Left kidney (tissue), 1 donor: ENCODE measurements at regions not wholly inside any gene's neighbourhood (a gene's known extent, or its start where the extent isn't known, plus 50 kb on each side); places are given as distances from the start of the nearest gene placed in this dataset.

Source experiments
- DNase-seq: peaks from one replicate; pipeline ENCODE4 v3.0.0-alpha.2; 2013

DNA sequence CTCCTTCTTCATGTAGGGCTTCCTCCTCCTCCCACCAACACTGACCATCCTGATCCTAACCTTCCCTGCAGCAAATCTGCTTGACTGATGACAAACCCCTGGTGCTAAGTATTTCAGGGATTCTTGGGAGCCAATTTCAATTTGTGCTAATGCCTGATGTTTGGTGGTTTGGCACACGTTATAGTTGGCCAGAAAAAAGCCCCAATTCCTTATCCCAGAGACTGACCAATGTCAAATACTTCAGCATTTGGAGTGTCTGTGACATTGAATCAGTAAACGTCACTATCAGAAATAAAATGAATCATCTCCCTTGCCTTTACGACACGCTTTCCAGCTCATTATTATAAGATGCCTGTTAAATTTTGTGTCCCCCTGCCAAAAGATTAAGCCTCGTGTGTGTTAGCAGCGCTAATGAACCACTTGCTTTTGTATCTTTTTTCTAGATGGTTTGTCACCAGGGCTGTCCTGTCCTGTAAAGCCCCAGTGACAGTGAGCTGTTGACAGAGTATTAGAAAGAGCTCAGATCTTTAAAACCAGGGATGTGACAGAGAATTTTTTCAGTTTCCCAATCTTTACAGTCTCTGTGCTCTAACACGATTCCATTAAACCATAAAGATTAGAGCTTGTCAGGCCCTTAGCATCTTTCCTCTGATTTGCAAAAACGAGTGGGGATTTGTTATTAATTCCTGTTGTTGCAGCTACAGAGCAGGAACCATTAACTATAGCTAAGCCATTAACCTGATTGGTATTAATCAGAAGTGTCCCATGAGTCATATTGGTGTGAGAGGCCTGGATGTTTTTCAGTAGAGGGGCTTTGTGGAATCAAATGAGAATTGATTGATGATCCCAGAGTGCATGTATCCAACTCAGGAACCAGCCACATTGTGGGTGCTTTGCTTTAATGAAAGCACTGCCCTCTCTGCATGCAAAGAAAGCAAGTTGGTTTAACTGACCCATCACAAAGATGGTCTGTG is 665.1 kb upstream of the PLXNA2 start:
- DNase-seq = no peak

DNA sequence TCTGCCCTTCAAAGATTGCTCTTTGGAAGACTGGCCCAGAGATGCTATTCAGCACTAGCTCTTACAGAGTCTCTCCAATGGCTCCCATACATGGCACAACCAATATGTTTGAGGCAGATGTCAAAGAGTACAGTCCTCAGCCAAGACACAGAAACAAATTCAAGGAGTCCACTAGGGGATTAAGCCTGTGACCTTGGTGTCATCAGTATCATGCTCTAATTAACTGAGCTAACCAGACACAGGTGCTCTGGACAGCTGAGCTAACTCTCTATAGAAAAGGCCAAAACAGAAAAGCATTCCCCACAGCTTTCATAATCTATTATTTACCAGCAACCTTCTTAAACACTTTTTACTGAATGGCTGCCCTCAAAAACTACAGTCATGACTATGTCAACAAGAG is 666.0 kb upstream of the PLXNA2 start:
- no peak for DNase-seq

DNA sequence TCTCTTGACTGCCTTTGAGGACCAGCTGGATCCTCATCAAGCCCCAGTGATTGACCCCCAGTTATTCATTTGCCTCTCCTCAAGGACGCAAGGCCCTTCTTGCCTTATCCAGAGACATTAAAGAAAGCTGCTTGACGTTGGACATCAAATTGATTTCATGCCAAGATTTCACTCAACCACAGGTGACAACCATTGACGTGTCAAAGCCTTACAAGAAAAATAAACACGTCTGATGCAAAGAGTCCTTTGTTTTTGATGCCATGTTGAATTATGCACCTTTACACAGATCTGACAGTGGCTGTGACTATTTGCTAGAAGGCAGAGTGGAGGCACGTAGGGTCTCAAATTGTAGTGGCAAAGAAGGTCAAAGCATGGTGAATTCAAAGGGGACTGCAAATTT is 666.2 kb upstream of the CAMK1G start:
- DNase-seq = no peak

DNA sequence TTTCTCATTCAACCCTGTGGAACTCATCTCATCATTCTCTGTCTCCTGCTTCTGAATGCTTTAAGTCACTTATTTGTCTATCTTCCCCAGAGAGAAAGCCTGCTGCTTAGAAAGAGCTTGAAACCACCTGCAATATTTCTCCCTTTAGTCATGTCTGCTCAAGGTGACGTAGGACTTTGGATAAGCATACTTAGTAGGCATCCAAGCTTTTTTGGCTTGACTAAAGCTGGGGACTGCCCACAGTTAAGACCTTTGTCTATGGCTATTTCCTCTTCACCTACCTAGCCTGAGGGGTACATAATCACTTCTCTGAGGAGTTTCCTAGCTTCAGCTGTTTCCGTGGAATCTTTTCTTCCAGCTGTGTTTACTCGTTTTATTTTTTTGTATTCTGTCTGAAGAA is 665.8 kb upstream of the CAMK1G start:
- DNase-seq = no peak

DNA sequence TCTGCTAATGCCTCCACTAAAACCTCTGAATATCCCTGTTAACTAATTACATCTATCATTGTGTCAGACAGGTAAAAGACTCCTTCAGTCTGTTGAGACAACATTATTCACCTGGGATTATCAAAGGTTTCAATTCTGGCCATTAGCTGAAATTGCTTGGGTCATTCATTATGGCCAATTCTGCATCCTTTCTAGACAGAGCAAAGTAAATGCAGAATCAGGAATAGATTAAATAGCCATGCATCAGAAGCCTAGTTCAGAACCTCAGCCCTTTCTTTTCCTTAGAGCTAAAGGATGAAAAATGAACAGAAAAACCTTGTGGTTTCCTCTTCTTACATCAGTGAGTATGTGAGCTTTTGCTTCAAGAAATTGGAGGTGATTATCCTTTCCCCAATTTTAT is 665.4 kb upstream of the CAMK1G start:
- no peak for DNase-seq

DNA sequence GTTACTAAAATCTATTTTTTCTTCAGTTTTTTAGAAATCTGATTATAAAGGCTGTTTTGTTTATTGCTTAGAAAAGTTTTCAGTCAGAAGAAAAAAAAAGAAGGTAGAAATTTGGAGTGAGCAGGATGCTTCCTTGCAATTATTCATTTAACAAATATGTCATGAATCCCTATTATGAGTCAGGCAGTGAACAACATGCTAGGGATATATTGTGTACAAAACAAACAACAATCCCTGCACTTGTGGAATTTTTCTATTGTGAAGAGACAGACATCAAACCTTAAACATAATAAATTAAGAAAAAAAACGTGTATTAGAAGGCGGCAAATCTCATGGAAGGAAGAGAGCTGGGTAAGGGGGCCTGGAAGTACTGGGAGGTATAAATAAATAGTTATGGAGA is 664.1 kb upstream of the CAMK1G start:
- DNase-seq = no peak

DNA sequence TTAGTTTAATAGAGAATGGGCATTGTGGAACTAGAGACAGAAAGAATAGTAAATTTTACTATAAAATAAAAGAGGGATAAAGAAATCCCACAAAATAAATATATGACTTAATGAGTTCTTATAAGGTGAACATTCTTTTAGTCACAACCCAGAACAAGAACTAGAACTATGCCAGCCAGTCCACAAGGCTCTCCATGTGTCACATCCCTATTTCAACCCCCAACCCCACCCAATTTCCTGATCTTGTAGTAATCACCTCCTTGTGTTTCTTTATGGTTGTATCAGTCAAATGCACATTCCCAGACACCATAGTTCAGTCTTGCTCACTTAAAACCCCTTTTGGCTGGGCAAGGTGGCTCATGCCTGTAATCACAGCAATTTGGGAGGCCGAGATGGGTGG is 662.3 kb upstream of the CAMK1G start:
- no peak for DNase-seq

DNA sequence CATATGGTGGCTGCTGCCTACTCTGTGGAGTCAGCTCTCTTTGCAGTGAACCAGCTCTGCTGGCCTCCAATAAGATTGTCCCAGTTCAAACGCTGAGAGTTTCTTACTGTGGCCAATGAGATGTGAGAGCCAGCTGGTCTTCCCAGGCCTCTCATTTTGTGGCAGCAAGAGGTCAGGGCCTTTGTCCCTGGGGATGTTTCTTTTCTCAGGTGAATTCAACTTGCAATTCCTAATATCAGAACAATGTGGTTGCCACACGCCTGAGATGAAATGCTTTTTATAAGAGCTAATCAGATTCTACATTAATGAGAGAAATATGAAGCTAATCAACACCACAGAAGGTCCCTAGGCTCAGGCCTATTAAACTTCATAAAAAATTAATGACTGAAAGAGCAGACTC is 660.1 kb upstream of the CAMK1G start:
- no peak for DNase-seq

DNA sequence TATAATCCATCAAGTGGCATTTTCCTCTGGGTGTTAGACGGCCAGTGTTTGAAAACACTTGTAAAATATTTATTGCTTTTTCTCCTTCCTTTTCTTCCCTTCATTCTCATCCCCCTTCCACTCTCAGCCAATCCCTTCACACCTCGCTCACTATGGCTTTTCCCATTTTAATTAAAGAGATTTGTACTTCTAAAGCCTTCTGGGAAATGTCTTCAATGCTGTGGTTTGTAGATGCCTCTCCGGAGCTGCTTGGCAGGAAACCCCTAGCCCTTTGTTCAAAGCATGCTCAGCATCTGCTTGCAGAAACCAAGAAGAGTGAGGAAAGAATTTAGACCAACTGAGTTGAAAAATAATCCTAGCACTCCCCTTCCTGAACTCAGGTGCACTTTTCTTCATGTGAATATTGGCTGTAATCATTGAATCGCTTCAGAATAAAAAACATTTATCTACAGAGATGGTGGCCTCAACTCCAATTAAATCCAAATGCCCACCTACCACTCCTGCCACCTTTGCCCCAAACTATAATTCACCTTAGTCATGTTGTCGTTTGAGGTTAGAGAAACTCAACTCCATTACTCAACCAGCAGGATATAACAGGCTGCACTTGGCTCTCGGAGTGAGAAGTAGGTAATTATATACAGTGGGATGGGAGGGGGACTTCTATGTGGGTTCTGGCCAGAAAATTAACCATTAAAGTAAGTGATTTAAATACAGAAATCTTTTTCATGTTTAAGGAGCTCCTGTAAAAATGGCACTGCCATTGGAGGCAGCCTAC is 659.4 kb upstream of the CAMK1G start:
- DNase-seq = no peak

DNA sequence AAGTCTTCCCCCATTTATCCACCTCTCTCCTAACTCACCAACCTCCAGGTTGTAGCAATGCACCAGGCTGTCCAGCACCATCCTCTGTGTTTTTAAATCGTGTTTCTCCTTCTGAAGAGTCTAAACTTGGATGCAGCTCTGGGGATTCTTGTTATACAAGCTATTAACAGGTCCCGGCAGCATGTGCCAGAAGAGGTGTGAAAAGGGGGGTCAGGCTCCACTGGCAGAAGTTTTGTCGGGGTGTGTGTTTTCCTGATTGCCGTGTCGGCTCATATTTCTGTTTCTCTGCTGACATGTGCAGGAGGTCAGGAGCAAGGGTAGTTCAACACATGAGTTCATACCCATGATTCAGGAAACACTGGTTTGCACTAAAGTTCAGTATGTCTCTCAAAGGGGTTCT is 658.6 kb upstream of the CAMK1G start:
- DNase-seq = no peak

DNA sequence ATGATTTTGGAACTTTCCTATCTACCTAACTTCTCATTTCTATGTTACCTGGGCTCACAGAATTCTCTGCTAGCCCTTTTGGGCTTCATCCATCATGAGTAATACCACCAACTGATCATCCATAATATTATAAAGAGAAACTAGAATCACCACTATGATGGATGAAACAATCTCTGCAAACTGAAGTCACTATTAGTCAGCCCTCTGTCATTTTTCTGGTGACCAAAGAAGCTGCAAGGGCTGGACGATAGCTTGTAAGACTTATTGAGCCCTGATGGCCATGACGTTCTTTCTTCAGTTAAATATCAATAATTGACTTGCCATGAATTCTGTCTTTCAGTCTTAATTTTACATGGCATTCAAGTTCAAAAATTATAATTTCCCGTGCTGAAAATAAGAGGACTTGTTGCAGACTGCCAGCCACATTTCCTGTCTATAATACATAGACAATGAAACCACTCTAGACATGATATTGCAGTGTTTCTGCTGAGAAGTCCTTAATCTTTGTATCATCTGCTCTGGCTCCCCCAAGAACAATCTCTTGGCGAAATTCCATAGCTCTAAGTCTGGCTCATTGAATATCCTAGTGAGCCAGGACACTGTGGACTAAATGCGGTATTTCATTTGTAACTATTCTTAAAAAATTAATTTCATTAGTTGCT is 655.0 kb upstream of the CAMK1G start:
- no peak for DNase-seq

DNA sequence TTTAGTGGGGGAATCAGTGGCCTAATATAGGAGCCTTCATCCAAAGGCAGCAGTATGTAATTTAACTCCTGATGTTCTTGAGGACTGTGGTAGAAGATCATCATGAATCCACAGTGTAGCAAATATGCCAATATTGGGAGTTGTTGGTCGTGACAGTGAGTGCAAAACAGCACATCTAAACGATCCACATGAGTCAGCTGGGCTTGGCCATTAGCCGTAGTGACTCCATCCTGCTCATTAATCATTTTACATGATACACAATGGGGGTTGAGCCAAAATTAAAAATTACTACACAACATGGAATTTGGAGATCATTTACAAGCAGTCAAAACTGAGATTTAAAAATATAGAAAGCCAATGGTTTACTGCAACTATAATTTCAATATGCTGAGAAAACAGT is 653.9 kb upstream of the CAMK1G start:
- no peak for DNase-seq

DNA sequence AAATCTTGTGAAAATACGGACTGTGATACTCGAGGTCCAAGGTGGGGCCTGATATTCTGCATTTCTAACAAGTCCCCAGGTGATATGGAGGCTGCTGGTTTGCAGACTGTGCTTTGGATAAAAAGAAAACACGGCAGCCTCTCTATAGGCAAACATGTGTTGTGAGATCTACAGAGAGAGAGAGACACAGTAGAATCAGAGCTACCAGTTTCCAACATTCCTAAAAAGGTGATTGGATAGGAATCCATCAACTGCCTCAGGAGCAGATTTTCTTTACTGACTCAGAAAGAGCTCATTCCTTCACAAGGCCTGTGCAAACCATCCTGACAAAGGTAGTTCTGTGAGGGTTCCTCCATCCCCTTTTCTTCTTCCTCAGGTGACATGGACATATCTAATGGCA is 651.6 kb upstream of the CAMK1G start:
- no peak for DNase-seq

DNA sequence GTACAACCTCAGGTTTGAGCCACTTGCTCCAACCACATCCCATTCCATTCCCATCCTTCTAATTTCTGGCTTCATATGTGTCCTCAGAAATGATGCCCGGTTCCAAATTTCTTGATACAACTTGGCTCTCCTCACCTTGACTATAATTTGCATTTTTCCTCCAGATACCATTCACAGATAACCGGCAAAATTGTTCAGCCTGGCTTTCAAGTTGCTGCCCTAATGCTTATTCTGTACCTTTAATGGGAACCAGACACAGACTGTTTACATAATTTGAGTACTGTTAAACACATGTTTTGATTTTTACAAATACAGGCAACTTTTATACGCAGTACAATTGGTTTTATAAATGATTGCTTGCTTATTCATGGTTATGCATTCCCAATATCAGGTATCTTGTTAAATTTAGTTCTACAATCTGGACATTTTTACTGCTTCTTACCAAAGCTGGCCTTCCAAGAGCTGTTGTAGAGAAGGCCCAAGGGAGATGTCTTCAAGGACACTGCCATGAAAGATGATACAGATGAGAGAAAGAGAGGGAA is 649.5 kb upstream of the CAMK1G start:
- no peak for DNase-seq

DNA sequence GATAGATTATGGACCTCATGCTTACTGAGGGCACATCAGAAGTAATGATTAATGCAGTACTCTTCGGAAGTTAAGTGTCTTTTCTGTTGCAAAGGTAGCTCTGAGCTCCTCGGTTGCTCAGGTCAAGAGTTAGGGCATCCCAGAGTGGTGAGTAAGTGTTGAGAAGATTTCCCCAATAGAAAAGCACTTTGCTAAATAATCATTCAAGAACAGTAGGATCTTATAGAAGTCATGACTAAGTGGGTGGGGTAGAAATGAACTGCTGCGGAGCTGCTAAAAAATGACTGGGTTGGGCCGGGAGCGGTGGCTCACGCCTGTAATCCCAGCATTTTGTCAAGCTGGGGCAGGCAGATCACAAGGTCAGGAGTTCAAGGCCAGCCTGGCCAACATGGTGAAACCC is 648.6 kb upstream of the CAMK1G start:
- no peak for DNase-seq

DNA sequence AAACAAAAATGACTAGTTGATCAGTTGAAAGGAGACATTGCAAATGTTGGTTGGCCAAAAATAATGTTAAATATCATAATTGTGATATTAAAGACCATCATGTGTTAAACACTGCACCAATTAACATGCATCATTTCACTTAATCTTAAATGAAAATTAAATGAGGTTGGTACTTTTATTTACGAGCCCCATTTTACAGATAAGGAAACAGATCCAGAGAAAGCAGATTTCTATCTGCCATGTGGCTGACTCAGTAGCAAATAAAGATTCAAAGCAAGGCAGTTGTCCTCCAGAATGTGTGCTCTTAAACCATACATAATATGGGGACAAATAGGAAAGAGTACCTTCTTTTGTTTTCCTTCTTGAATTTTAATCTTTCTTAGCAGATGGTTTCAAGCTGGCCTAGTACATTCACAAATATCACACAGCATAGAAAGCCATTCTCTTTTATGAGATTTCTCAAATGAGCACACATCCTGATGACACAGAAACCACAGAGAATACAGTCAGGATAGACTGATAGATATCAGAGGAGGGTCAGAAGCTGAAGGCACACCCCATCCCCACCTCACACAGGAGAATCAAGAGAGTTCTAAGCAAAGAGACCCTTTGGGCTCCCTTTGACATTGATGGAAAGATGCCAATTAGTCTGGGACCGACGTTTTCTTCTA is 647.9 kb upstream of the CAMK1G start:
- no peak for DNase-seq

DNA sequence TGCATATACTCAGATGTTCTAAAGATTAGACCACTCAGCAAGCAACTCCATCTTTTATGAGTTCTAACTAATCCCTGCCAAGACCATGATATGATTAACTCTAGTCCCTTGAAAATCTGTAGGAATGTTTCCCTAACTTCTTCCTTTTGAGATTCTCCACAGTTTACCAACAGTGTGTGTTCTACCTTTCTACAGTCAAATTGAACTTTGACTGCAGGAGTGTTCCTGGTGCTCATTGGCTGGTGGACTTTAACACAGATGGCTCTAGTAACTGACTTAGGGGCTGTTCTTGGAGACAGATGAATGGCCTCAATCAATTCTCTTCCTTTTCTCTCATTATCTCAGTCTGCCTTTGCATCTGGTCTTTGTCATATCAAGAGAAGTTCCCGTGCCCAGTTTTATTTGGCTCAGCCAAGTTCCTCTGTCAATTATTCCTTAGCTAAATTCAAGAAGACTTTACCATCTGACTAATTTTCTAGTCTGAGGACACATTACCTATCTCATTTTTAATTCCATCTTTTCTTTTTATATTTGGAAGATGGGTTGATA is 643.9 kb upstream of the CAMK1G start:
- DNase-seq = no peak

DNA sequence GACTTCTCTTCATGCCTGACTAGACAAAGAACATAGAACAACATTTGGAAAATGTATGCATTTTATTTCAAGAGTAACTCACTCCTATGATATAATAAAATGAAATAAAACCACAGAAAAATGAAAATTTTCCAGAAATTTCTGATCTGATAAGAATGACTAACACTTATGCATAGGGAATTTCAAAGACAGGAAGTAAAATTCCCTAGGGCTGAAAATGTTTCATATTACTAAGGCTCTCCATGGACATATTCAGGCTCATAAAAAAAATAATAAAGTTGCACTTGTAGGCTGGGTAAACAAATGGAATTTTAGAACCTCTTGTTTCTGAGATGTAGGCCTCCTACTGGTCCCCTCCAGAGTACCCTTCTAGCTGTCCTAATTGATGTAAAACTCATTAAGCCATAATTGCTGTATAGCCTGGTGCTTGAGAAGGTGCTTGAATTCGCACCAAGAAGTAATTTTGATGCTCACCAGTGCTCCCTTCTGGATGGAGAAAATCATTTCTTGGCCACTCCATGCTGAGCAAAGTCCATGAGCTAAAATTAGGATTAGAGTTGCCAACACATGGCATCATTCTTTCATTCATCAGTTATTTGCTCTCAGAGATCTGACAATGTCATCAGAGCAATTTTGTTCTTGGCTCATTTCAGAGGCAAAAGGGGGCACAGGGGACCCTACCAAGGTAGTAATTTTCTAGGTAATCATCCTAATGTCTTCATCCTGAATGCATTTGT is 641.0 kb upstream of the CAMK1G start:
- no peak for DNase-seq

DNA sequence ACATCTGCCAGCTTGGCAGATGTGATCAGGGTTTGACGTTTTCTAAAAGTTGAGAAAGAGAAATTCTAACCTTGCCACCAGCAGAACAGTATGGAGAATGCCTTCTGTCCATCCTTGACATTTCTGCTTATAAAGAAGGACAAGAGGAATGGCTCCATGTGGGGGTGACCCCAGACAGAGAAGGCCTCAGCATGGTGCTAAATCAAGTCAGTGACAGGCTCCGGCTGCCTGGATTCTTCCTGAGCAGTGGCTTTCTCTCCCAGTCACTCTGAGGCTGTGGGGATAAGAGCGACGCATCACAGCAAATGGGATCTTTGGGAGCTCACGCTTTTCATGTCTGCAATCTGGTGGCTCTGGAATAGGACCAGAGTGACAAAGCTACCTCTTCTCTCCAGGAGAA is 640.2 kb upstream of the CAMK1G start:
- DNase-seq = no peak

DNA sequence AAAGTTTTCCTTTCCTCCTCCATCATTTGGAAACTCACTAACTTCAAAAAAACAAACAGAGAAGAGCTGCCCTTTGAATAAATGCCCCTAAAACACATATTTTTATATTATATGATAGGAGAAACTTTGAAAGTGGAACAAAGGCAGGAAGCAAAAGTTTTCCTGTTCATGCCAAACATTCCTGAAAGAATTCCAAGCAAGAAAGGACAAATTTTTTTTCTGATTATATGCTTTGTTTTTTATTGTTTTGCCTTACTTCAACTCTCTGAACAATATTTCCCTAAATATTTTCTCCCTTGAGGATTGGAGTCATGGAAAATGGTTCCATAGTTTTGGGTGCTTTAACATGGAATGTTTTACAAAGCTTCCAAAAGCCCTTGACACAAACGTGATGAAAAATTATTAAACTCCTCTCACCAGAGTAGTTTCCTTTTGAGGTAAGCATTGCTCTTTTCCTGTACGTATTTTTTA is 638.5 kb upstream of the CAMK1G start:
- DNase-seq = no peak

DNA sequence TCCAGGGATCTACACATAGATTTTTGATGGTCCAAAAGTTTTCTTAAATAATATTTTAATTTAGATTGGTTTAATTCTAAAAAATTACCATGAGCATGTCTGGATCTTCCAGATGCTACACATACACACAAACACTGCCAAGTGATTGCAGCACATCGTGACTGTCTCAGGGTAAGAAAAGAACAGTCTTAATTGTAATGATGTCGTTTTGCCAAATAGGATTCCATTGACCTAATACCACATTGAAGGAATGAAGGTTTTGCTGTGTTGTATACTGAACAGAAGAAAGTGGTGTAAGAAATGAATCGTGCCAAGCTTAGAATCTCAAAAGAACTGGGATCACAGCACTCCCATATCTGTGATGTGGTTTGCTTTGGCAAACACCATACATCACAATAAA is 633.3 kb upstream of the CAMK1G start:
- no peak for DNase-seq
